ENCODE measurements at regions not wholly inside any gene's neighbourhood (a gene's known extent, or its start where the extent isn't known, plus 50 kb on each side); places are given as distances from the start of the nearest gene placed in this dataset.

DNA sequence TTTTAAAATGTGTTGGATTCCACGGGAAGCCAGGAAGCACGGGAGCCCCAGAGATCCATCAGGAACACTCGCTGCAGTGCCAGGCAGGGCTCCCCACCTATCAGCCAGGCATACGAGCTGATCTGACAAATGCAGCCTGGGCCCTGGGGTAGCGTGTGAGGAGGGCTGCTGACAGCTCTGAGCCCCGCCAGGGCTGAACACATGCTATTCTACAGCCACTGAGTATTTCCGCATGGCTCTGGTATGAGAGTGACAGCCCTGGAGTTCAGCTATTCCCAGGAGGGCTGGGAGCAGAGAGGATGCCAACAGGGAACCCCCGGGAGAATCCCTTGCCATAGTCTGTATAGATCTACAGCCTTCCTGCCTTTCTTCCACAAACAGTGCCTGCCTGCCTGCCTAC is 237.3 kb upstream of the ZMIZ1 start:
- no peak for DNase-seq (ENCODE audit: low spot score)
- peaks cover 37% of the 10 kb centered on the region for H3K4me1 Mint-ChIP-seq (ENCODE audit: low read depth)
- peaks cover 7% of the 10 kb centered on the region for H3K27me3 Mint-ChIP-seq (ENCODE audit: low read depth)
- H3K36me3 Mint-ChIP-seq (ENCODE audit: low read depth), result peaks cover 3% of the 10 kb centered on the region
- H3K4me3 Mint-ChIP-seq (ENCODE audit: unreplicated experiment), result no peak overlapping the region
- H3K27ac Mint-ChIP-seq (ENCODE audit: unreplicated experiment), result peak overlapping the region; percentile 8
- TF ChIP-seq, protein P1, sequence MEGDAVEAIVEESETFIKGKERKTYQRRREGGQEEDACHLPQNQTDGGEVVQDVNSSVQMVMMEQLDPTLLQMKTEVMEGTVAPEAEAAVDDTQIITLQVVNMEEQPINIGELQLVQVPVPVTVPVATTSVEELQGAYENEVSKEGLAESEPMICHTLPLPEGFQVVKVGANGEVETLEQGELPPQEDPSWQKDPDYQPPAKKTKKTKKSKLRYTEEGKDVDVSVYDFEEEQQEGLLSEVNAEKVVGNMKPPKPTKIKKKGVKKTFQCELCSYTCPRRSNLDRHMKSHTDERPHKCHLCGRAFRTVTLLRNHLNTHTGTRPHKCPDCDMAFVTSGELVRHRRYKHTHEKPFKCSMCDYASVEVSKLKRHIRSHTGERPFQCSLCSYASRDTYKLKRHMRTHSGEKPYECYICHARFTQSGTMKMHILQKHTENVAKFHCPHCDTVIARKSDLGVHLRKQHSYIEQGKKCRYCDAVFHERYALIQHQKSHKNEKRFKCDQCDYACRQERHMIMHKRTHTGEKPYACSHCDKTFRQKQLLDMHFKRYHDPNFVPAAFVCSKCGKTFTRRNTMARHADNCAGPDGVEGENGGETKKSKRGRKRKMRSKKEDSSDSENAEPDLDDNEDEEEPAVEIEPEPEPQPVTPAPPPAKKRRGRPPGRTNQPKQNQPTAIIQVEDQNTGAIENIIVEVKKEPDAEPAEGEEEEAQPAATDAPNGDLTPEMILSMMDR (IDR thresholded peaks at IDR 0.05), result no peak
- H3K9me3 Mint-ChIP-seq (ENCODE audit: low read depth), result peaks cover 14% of the 10 kb centered on the region

DNA sequence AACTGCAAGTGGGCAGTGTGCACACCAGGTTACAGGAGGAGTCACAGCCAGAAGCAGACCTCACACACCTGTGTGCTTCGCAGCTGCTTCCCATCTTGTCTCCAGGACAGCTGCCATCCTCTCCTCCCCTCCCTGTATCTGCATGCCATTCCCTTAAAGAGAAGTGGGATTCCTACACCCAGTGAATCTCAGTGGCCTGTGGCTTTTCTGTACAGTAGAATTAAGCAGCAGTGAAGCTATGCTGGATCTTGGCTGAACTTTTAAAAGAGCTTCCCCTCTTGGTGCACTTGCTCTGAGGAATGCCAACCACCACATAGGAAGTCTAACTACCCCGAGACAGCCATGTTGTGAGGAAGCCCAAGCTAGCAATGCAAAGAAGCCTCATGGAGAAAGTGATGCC is 236.5 kb upstream of the ZMIZ1 start:
- DNase-seq (ENCODE audit: low spot score), result no peak
- Mint-ChIP-seq H3K36me3 (ENCODE audit: low read depth) (peaks cover 3% of the 10 kb centered on the region), H3K27me3 (ENCODE audit: low read depth) (peaks cover 10% of the 10 kb centered on the region), H3K4me3 (ENCODE audit: unreplicated experiment) (no peak overlapping the region), H3K9me3 (ENCODE audit: low read depth) (peaks cover 14% of the 10 kb centered on the region), H3K4me1 (ENCODE audit: low read depth) (peaks cover 37% of the 10 kb centered on the region), H3K27ac (ENCODE audit: unreplicated experiment) (no peak overlapping the region)
- TF ChIP-seq, protein P1 (IDR thresholded peaks at IDR 0.05), result no peak

DNA sequence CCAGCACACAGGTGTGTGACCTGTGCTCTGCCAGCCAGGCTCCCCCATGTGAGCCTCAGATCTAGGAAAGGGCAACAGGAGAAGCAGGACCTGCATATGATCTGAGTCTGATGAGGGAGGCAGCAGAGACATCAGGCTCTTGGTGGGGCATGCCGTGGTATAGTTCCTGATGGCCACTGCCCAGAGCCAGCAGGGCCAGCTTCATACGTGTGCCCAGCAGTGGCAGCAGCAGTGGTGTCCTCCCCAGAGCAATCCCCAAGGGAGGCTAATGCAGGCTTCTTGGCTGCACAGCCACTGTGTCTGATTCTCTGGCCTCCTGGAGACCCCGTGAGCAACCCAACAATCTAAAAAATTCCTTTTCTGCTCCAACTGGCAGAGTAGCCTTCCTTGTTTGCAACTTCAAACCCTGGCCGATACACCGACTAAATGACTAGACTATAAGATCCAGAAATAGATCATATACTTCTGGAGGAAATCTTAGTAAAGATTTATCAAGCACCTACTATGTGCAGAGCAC is 230.6 kb upstream of the ZMIZ1 start:
- Mint-ChIP-seq H3K36me3 (ENCODE audit: low read depth) (peaks cover 2% of the 10 kb centered on the region), H3K4me1 (ENCODE audit: low read depth) (no peaks in the 10 kb centered on the region), H3K4me3 (ENCODE audit: unreplicated experiment) (no peak overlapping the region), H3K27me3 (ENCODE audit: low read depth) (peaks cover 27% of the 10 kb centered on the region), H3K9me3 (ENCODE audit: low read depth) (peaks cover 2% of the 10 kb centered on the region), H3K27ac (ENCODE audit: unreplicated experiment) (no peak overlapping the region)
- TF ChIP-seq, protein P1 (IDR thresholded peaks at IDR 0.05), result no peak
- no peak for DNase-seq (ENCODE audit: low spot score)

DNA sequence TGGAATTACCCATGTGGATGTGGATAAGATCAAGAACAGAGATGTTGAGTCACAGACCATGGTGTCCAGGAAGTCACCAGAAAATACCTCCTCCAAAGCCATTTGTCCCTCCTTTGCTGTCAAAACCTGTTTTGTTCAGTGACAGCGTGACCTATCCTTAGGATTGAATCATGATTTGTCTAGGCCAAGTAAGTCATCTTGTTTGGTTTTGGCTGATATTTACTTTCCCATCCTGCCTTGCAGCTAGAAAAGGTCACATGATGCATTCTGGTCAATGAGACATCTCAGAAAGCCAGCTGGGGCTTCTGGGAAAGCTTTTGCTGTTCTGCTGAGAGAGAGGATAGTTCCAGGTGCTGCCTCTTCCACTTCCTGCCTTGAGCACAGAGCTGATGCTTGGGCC is 225.3 kb upstream of the ZMIZ1 start:
- no peaks in the 10 kb centered on the region for H3K4me1 Mint-ChIP-seq (ENCODE audit: low read depth)
- H3K27ac Mint-ChIP-seq (ENCODE audit: unreplicated experiment), result no peak overlapping the region
- no peaks in the 10 kb centered on the region for H3K9me3 Mint-ChIP-seq (ENCODE audit: low read depth)
- DNase-seq (ENCODE audit: low spot score), result no peak
- peaks cover 21% of the 10 kb centered on the region for H3K27me3 Mint-ChIP-seq (ENCODE audit: low read depth)
- peaks cover 2% of the 10 kb centered on the region for H3K36me3 Mint-ChIP-seq (ENCODE audit: low read depth)
- TF ChIP-seq, protein P1 (IDR thresholded peaks at IDR 0.05), result no peak
- no peak overlapping the region for H3K4me3 Mint-ChIP-seq (ENCODE audit: unreplicated experiment)

DNA sequence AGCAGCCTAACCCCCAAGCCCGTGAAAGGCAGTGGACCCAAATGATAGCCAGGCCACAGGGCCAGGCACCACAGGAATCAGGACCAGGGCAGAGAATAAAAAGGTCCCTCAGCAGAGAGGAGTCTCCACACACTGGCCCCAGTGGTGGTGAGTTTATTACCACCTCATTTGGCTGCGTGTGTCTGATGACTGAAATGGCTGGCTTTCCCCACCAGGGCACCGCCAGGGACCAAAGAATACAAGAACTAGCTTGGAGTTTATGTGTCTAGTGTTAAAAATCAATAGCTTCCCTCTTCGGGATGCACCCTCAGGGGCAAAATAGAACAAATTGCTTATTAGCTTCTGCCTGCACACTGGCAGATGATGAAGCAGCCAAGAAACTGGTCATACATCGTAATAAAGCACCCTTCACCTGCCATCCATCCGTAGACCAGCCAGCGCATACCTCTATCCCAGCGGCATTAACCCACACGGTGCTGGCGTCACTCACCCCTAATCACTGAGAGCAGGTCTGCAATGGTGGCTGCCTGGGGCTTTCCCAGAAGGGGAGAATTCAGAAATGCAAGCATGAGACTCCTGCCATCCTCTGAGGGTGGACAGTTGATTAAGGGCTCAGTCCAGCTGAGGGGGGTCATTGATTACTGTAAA is 223.7 kb upstream of the ZMIZ1 start:
- Mint-ChIP-seq H3K9me3 (ENCODE audit: low read depth) (no peaks in the 10 kb centered on the region), H3K36me3 (ENCODE audit: low read depth) (peaks cover 2% of the 10 kb centered on the region), H3K4me3 (ENCODE audit: unreplicated experiment) (no peak overlapping the region), H3K27me3 (ENCODE audit: low read depth) (peaks cover 16% of the 10 kb centered on the region), H3K4me1 (ENCODE audit: low read depth) (no peaks in the 10 kb centered on the region), H3K27ac (ENCODE audit: unreplicated experiment) (no peak overlapping the region)
- TF ChIP-seq, protein P1 (IDR thresholded peaks at IDR 0.05), result peak; percentile 30
- DNase-seq (ENCODE audit: low spot score), result no peak
